GM19452 (cell line): ENCODE measurements at regions not wholly inside any gene's neighbourhood (a gene's known extent, or its start where the extent isn't known, plus 50 kb on each side); places are given as distances from the start of the nearest gene placed in this dataset.

Source experiments
- ATAC-seq: cut with Tn5 transposase; IDR thresholded peaks from one replicate; pipeline ENCODE4 v1.9.1; 2021; ENCODE audit not compliant: unreplicated experiment

DNA sequence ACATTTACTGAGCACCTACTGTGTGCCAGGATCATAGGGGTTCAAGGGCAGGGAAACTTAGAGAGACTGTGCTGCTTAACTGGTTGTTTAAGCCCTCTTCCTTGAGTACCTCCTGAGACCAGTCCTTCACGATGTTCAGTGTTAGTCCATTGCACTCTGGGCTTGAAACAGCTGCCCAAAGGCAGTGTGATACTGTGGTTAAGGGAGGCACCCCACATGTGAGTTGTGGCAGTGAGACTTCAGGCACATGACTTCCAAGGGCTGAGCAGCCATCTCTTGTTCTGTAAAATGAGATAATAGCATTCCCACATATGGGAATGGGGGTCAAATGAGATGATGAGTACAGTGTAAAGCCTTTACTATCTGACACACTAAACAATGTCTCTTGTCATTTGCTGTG lies 75.1 kb downstream of the LINGO1 start:
- ATAC-seq = no peak

DNA sequence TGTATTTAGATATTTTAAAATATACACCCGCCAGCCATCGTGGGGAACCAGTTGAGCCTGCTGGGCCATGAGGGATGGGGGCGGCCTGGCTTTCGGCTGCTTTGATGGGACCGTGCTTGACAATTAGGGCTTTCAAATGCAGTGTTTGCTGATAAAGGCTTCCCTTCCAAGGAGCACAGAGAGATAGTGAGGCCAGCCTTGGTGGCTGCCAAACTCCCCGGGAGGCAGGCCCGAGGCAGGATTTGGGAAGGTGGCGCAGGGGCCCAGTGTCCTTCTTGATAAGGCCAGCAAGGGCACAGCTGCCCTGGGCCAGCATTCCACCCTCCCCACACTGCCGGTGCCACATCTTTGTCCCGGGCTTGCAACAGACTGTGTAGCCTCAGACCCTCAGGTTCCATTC lies 75.6 kb downstream of the LINGO1 start:
- ATAC-seq = no peak

- no peak for ATAC-seq
Measured at GRCh38 chr15:77556622-77557021, 76.1 kb downstream of the LINGO1 start.

GRCh38 chr15:77555232-77555631 lies 77.5 kb downstream of the LINGO1 start:
- no peak for ATAC-seq

DNA sequence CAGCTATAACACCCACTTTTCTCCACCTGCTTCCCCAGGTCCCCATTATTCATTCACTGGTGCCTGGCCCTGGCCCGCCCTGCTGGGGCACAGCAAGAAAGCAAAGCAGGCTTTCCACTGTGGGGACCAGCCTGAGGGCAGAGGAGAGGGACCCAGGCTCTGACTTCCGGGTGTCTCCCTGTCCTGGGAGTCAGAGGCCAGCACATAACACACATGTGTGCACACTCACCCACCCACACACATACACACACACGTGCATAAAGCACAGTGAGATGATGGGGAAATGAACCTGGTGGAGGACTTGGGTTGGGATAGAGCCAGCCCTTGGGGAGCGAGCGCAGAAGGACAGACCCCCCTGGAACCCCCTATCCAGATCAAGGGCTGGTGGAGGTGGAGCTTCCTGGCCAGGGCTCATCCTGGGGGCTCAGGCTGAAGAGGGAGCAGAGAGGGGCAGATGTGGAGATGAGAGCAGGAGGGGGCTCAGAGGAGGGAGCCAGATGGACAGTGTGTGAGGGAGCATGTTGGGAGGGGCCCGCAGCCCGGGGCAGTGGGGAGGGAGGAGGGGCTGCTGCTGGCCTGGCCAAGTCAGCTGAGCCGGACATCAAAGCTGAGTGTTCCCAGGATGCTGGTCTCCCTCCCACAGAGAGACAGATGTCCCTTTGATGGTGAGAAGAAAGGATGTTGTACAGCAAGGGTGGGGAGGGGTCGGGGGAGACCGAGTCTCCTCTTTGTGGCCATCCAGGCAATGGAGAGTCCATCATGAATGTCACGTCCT lies 78.2 kb downstream of the LINGO1 start:
- ATAC-seq = no peak

GRCh38 chr15:77553695-77554094 lies 79.0 kb downstream of the LINGO1 start:
- no peak for ATAC-seq

DNA sequence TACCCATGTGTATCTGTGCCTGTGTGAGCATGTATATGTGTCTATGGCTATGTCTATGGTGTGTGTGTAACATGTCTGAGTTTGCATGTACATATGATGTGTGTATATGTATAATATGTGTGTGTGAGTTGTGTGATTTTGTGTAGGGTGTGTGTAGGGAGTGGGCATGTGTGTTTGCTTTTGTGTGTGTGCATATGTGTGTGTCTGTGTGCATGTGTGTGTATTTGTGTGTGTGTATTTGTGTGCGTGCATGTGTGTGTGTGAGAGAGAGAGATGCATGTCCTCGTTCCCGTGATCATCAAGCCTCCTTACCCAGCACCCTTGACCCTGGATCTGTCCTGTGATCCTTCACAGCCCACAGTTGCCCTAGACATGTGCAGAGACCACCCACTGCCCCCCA lies 79.5 kb downstream of the LINGO1 start:
- no peak for ATAC-seq

GRCh38 chr15:77552066-77552465 lies 80.6 kb downstream of the LINGO1 start:
- no peak for ATAC-seq

- no peak for ATAC-seq
Measured at GRCh38 chr15:77550301-77551251, 82.1 kb downstream of the LINGO1 start.

DNA sequence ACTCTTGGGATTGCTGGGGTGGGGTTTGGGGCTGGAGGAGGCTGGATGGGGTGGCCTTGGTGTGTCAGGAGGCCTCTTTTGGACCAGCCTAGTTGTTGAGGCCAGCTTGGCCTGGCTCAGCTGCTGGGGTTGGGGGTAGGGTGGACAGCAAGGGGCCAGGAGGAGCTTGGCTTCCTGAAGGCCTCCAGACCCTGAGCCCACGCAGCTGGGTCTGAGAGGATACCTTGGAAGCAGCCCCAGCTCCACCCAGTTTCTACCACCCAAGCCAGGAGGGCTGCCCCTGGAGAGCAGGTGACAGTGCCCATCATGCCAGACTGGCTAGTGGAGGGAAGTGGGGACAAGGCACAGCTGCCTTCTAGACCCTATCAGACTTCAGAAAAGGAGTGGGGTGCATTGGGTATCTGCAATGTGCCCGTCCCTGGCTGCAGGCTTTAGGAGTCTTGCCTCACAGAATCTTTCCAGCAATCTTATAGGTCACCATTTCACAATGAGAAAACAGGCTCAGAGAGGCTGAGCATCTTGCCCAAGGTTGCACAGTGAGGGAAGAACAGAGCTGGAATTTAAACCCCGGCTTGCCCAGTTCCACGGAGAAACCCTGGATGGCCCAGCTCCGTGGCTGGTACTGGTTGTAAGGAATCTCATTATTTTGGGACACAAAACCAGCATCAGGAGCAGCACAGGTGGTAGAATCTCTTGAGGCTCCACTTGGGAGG lies 83.0 kb downstream of the LINGO1 start:
- ATAC-seq = no peak

DNA sequence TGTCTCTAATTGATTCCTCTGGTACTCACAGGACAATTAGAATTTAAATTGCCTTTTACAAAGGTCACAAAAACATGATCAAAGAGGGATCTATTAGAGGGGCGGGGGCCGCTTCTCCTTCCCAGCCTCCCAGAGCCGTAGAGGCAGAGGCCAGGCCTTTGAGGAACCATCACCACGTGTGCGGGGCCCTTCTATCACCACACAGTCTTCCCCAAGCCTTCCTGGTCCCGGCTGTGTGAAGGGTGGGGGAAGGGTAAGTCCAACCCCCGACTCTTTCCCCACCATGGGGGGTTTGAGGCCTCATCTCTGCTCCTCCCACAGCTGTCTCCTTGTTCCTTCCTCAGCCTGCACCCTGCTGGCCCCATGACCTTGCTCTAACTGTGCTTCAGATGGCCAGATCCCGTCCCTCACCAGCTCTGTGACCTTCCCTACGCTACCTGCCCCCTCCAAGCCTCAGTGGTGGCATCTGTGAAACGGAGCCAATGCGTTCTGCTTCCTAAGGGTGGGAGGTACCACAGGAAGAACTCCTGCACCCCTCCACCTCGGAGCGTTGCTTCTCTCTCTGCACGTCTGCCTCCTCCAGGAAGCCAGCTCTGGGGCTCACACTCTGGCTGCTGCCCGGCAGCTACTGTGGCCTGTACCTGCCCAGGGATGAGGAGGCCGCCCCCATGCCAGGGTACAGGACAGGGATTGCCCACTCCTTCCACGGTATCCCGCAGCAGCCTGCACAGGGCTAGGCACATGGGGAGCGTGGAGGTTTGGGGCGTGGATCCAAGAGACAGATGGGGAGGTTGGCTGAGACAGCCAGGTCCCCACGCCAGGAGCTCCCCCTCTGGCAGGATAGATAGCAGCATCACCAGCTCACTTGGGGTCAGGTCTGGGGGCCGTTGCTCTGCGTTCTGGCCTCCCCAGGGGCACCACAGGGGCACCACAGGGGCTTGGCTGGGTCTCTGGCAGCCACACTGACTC lies 83.8 kb downstream of the LINGO1 start:
- ATAC-seq = no peak

GRCh38 chr15:77547801-77548588 lies 84.7 kb downstream of the LINGO1 start:
- ATAC-seq = no peak

- ATAC-seq = no peak
Measured at GRCh38 chr15:77546870-77547269, 85.8 kb downstream of the LINGO1 start.

GRCh38 chr15:77546050-77546501 lies 86.6 kb downstream of the LINGO1 start:
- no peak for ATAC-seq

DNA sequence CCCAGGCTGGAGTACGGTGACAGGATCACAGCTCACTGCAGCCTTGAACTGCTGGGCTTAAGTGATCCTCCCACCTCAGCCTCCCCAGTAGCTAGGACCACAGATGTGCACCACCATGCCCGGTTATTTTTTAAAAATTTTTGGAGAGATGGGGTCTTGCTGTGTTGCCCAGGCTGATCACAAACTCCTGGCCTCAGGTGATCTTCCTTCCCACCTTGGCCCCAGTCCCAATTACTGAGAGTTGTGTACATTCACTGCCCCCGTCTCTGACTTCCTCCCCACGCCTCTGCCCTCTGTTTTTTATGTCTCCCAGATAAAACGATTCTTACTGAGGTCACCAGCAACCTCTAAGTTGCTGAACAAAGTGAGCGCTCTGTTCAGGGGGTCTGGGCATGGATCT lies 87.7 kb downstream of the LINGO1 start:
- ATAC-seq = no peak

- ATAC-seq = no peak
Measured at GRCh38 chr15:77544162-77544561, 88.5 kb downstream of the LINGO1 start.

GRCh38 chr15:77543159-77543882 lies 89.4 kb downstream of the LINGO1 start:
- ATAC-seq = peak; percentile 81

DNA sequence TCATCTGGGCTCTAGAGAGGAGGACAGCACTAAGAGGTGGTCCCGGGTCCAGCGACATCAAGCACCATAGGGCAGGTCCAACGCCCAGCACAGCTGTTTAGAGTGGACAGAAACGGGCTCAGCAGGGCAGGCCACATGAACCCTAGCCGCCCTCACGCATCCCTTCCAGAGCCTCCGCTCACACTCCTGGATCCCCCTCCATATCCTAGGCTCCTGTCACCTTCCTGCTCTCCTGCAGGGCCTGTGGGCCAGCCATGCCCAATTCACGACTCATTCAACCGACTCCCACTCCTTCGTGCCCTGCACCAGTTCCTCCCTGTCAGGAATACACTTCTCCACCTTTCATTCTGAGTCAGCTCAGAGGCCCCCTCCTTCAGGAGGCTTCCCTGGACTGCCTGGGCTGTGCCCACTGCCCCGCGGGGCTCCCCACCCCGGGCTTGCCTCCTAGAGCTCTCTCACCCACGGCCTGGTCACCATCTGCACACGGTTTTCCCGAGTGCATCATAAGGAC lies 90.2 kb downstream of the LINGO1 start:
- no peak for ATAC-seq
